A549 (cell line): ENCODE measurements at regions not wholly inside any gene's neighbourhood (a gene's known extent, or its start where the extent isn't known, plus 50 kb on each side); places are given as distances from the start of the nearest gene placed in this dataset.
"Not testable (repeated sequence)": the region's sequence is repeated elsewhere in the genome, so short reads cannot be mapped to it uniquely, and the experiment has no call there.

Experiments used
- ATAC-seq, 2 experiments: fragments of 200-7000 bp in 1 of 2; fragments of >200 bp in 1 of 2; cut with Nextera tagmentation in 1 of 2; cut with Tn5 transposase in 1 of 2; 3 replicates each; pipeline versions ENCODE4 v1.8.0 to v1.9.1; 2018 to 2020; ENCODE audit warnings: mild to moderate bottlenecking in 1 of 2, moderate library complexity in 1 of 2
- CTCF ChIA-PET: fragments of 300-600 bp; sonication (Branson Sonifier 250); formaldehyde crosslinking; extraction: SDS; loops from one replicate; lab custom pipeline; 2021; ENCODE audit warnings: antibody characterized with exemption, inconsistent platforms; lab: Yijun Ruan, JAX
- POLR2A ChIA-PET: fragments of 350-600 bp; formaldehyde crosslinking; extraction: SDS; loops from one replicate; lab custom pipeline; 2021; ENCODE audit warnings: antibody characterized with exemption, inconsistent platforms; lab: Yijun Ruan, JAX
- DNase-seq, 2 experiments: peaks; one replicate each; pipeline versions ENCODE4 v3.0.0 to v3.0.0-alpha.2; 2011 to 2016; ENCODE audit warnings: low read depth in 1 of 2, low spot score in 1 of 2
- FAIRE-seq: peaks from 2 replicates; lab custom pipeline; 2011; peaks lifted over from hg19 to GRCh38; lab: Jason Lieb, UNC
- H3K27ac ChIP-seq, 2 experiments: fragments of >200 bp; sonication (Bioruptor Twin); formaldehyde crosslinking; 3 replicates each; pipeline ENCODE4 v1.5.1; 2016 to 2017
- H3K4me1 ChIP-seq: fragments of >200 bp; sonication (Bioruptor Twin); formaldehyde crosslinking; 3 replicates; pipeline ENCODE4 v1.6.1; 2016
- H3K4me2 ChIP-seq: fragments of >200 bp; sonication (Bioruptor Twin); formaldehyde crosslinking; 3 replicates; pipeline ENCODE4 v1.6.1; 2016
- H3K4me3 ChIP-seq: fragments of >200 bp; sonication (Bioruptor Twin); formaldehyde crosslinking; 3 replicates; pipeline ENCODE4 v1.5.1; 2016
- H3K9me3 ChIP-seq: fragments of >200 bp; sonication (Bioruptor Twin); formaldehyde crosslinking; 3 replicates; pipeline ENCODE4 v1.6.1; 2016
- HOXB5 ChIP-seq: fragments of 250-450 bp; sonication (Bioruptor Pico); IDR thresholded peaks from 2 replicates; pipeline ENCODE4 v1.5.0; 2020; ENCODE audit warnings: mild to moderate bottlenecking, moderate library complexity
- JUN ChIP-seq, 2 experiments: fragments of >200 bp; sonication (Bioruptor Twin); formaldehyde crosslinking; IDR thresholded peaks; 2 replicates in 1 of 2; 3 replicates in 1 of 2; pipeline ENCODE4 v1.6.1; 2016 to 2017
- KDM1A ChIP-seq: fragments of 200-600 bp; sonication (generic); IDR thresholded peaks from 2 replicates; pipeline ENCODE4 v1.6.1; 2016; ENCODE audit warnings: low read depth, mild to moderate bottlenecking
- PHF8 ChIP-seq: fragments of 200-600 bp; sonication (generic); IDR thresholded peaks from 2 replicates; pipeline ENCODE4 v1.6.1; 2016; ENCODE audit warnings: low read depth, mild to moderate bottlenecking, antibody characterized with exemption, moderate library complexity, borderline replicate concordance
- WGBS: methylation state at CpG from one replicate; pipeline ENCODE4 v1.1.6; 2017; ENCODE audit errors: missing lambda C conversion rate; 5-methylcytosine and 5-hydroxymethylcytosine counted together
- TF ChIP-seq, protein P1 (sequence below): IDR thresholded peaks from 2 replicates; pipeline ENCODE4 v1.6.1; 2012

DNA sequence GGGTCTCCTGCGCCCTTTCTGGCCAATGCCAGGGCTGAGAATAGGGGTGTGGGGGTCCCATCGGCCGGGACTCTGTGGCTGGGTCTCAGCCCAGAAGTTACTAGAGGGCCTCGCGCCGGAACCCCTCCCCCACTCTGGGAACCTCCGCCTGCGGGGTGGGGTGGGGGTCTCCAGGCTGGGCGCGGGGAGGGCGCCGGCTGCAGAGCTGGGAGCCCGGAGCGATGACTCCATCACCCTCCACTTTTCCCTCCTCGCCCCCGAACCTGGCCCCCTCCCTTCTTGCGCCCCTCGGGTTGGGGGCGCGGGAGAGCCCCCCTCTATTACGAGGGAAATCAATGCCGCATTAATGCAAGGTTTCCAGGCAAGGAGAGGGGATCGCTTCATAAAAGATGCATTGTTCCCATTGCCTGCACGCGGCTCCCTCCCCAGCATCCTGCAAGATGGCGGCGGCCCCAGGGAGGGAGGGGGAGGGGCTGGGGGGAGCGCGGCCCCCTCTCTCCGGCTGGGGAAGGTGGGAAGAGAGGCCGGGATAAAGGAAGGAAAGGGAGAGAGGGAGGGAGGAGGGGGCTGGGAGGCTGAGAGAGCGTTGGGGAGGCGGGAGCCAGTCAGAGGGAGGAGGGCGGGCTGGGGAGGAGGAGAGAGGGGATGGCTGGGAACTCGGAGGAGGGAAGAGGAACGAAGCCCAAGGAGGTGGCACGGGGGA, 156.7 kb downstream of the CRLF3 start:
- H3K4me3 ChIP-seq = peak overlapping the region; percentile 59
- WGBS = 0% methylated on average over 9 of the region's 37 CpGs
- TF ChIP-seq HOXB5 (CRISPR knock-in tag) (0 out of 2 replicates have a peak, but pooled peaks have one; percentile 26), JUN (IDR thresholded peaks at IDR 0.05) (peak in 1 of 2 experiments; percentile 52; a peak in 1 of 5 replicates), PHF8 (peak; percentile 68; the same call in 1 of the 2 replicates)
- TF ChIP-seq, protein P1, sequence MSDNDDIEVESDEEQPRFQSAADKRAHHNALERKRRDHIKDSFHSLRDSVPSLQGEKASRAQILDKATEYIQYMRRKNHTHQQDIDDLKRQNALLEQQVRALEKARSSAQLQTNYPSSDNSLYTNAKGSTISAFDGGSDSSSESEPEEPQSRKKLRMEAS = peak; percentile 36; the same call in 1 of the 2 replicates
- FAIRE-seq, POLR2A ChIA-PET, H3K9me3 ChIP-seq, H3K4me1 ChIP-seq, CTCF ChIA-PET: not testable (repeated sequence)
- H3K4me2 ChIP-seq = peak overlapping the region; percentile 92
- H3K27ac ChIP-seq = peak overlapping the region; percentile 90 to 91
- DNase-seq (peak in 1 of 2 experiments; percentile 77), ATAC-seq (peak; percentile 82 to 86)

DNA sequence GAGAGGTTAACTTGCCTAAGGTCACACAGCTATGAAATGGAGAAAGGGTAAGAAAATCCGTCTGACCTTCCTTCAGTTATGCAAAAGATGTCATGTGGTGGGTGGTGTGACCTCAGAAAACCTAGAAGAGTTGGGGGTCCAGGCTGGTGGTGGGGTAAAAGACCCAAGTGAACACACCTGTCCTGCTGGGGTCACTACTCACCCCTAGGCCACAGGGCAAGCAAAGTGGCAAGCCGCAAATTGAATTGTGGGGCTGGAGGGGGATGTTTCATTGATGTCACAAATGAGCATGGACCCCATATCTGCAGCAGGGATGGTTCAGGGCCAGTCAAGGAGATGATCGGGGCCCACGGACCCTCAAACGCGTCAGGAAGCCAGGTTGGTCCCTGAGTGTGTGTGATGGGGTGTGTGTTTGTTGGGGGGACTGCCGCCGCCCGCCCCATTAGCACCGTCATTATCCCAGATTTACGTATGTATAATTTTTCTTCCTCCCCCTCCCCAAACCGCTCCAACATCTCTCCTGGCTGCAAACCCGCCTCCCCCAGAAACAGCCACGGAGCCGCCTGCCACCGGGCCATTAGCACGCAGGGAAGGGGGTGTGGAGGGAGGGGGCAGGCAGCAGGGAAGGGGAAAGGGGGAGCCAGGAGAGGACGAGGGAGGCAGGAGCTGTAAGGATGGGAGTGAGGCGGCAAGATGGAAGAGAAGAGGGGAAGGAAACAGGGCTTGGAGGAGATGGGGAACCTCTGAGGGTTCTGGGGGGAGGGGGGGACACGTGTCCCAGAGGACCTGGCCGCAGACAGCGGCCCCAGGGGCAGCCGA, 157.4 kb downstream of the CRLF3 start:
- TF ChIP-seq KDM1A = peak; percentile 52; the same call in 1 of the 2 replicates
- H3K4me2 ChIP-seq = peak overlapping the region; percentile 92
- H3K27ac ChIP-seq = peak overlapping the region; percentile 90 to 91
- 93% methylated on average over 19 of the region's 23 CpGs for WGBS
- H3K4me1 ChIP-seq, FAIRE-seq, H3K9me3 ChIP-seq, POLR2A ChIA-PET, DNase-seq, CTCF ChIA-PET: not testable (repeated sequence)
- ATAC-seq = peak; percentile 17 to 32; a peak in 3 of 6 replicates
- peak overlapping the region; percentile 59 for H3K4me3 ChIP-seq

DNA sequence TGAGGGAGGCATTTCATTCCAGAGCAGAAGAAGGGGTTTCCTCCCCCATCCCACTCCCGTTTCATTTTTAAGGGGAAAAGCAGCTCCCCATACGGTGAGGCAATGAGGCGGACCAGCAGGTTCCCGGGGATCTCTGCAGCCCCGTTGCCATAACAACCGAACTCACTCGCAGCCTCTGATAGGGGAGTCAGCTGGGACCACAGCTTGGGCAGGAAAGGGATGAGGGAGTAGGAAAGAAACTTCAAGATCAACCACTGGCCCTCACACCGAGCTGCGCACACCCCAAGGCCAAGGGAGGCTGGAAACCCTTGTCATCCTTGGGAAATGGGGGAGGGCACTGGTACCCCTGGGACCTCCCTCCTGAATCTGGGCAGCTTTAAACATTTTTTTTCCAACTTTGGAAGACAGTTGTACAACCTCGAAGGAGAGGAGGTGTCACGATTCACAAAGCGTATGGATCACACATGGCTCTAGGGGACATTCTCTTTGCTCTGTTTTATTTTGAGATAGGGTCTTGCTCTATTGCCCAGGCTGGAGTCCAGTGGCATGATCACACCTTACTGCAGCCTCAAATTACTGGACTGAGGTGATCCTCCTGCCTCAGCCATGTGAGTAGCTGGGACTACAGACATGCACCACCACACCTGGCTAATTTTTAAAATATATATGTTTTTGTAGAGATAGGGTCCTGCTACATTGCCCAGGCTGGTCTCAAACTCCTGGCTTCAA, 160.6 kb downstream of the CRLF3 start:
- H3K27ac ChIP-seq, POLR2A ChIA-PET, H3K4me1 ChIP-seq, DNase-seq, CTCF ChIA-PET, H3K9me3 ChIP-seq, H3K4me3 ChIP-seq, FAIRE-seq, H3K4me2 ChIP-seq: not testable (repeated sequence)
- 41% methylated on average over 12 of the region's 12 CpGs for WGBS
- ATAC-seq = 0 out of 6 replicates have a peak, but pooled peaks of 1 of the 2 experiments have one; percentile 2

DNA sequence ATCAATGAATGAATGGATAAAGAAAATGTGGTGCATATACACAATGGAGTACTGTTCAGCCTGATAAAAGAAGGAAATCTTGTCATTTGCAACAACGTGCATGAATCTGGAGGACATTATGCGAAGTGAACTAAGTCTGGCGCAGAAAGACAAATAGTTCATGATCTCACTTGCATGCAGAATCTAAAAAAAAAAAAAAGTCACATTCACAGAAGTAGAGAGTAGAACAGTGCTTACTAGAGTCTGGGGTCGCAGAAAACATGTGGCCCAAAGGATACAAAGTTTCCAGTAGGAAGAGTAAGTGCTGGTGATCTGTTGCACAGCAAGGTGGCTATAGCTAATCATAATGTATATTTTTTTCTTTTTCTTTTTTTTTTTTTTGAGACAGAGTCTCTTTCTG, 167.3 kb downstream of the CRLF3 start:
- POLR2A ChIA-PET, H3K4me1 ChIP-seq, FAIRE-seq, ATAC-seq, H3K4me2 ChIP-seq, DNase-seq, H3K4me3 ChIP-seq, H3K27ac ChIP-seq, CTCF ChIA-PET, H3K9me3 ChIP-seq: not testable (repeated sequence)
- WGBS = 87% methylated on average over 4 of the region's 4 CpGs

DNA sequence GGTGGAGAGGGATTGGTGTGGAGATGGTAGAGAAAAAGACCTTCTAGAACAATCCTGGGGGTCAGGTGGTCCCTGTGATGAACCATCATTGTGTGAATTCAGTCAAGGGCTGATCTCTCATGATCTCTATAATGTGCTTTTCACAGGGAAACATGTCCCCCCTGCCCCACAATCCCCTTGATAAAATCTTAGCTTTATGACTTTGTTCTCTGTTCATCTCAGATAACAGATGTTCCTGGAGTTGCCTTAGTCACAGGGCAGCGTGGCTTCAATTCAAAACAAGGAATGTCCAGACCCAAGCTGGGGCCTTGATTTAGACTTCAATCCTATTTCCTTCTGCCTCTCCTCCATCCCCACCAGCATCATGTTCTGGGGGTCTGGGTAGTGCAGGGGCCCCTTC, 171.5 kb downstream of the CRLF3 start:
- H3K9me3 ChIP-seq = not testable (repeated sequence)

DNA sequence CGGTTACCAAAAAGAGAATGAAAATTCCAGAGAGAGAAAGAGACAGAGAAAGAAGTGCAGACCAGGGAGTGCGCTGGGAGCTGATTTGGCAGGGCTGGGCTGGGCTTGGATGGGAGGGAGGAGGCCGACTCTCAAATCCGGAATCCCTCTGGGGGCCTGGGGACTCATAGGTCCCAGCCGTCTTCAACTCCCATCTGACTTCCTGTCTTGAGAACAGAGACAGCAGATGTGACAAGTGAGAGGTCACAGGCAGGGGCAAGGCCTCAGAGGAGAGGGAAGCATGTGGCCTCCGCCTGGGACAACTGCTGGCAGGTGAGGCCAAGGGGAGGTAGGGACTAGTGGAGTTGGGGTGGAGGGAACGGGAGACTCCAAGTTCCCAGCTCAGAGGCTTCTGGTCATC, 172.9 kb downstream of the GOSR1 start:
- 80% methylated on average over 2 of the region's 7 CpGs for WGBS
- DNase-seq, H3K27ac ChIP-seq, H3K4me3 ChIP-seq, POLR2A ChIA-PET, H3K4me1 ChIP-seq, FAIRE-seq, H3K4me2 ChIP-seq, H3K9me3 ChIP-seq: not testable (repeated sequence)
- CTCF ChIA-PET = interaction anchor here (0.6 to 0.9 kb wide), 4 partner anchors 49 to 481 kb away, joined by 3 to 4 read pairs (median 3); no protein-coding TSS in a partner anchor
- peak in 1 of 2 experiments; percentile 15; a peak in 2 of 6 replicates for ATAC-seq

More for the DNA sequence above, 171.5 kb downstream of the CRLF3 start:
- DNase-seq, ATAC-seq, H3K27ac ChIP-seq, H3K4me3 ChIP-seq, H3K4me1 ChIP-seq, FAIRE-seq, CTCF ChIA-PET, H3K4me2 ChIP-seq, POLR2A ChIA-PET: not testable (repeated sequence)
- WGBS = 86% methylated on average over 1 of the region's 1 CpG

DNA sequence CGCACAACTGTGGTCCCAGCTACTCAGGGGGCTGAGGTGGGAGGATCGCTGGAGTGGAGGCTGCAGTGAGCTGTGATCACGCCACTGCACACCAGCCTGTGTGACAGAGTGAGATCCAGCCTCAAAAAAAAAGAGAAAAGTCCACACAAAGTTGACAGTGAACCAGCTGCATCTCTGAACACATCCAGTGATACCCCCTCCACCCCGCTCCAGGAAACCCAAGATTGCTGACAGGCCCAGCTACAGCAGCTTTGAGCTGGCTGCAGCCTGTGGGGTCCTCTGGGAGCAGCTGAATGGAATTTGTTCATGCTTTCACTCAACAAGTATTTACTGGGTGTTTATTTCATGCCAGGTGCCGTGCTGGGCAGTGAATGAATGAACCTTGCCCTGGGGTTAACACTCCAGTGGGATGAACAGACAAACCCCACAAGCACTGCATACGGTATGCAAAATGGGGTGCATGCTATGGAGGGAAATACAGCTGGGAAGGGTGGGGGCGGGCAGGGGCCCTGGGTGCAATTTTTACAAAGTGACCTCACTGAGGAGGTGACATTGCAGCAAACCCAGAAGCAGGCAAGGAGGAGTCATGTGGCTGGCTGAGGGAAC, 170.9 kb downstream of the GOSR1 start:
- H3K4me2 ChIP-seq, H3K4me1 ChIP-seq, POLR2A ChIA-PET, ATAC-seq, FAIRE-seq, H3K27ac ChIP-seq, DNase-seq, CTCF ChIA-PET, H3K4me3 ChIP-seq, H3K9me3 ChIP-seq: not testable (repeated sequence)
- WGBS = 81% methylated on average over 6 of the region's 7 CpGs

DNA sequence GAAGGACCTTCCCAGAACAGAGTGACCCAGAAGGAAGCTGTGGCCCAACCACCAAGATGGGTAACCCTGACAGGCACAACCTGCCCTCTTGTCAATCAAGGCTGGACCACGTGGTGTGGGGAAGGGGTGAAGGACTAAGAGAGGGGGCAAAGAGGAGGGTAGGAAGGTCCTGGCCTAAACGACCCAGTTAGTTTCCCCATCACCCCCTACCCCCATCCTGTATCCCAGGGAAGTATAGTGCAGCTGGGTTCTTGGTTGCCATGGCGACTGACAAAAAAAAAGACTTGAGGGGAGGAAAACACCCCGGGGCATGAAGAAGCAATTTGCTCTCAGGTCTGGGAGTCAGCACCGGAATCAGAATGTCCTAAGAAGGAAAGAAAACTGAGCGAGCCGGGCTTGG, 168.7 kb downstream of the GOSR1 start:
- H3K9me3 ChIP-seq, POLR2A ChIA-PET, H3K4me2 ChIP-seq, H3K4me3 ChIP-seq, FAIRE-seq, CTCF ChIA-PET, ATAC-seq, DNase-seq, H3K4me1 ChIP-seq, H3K27ac ChIP-seq: not testable (repeated sequence)
- WGBS = 53% methylated on average over 7 of the region's 7 CpGs

DNA sequence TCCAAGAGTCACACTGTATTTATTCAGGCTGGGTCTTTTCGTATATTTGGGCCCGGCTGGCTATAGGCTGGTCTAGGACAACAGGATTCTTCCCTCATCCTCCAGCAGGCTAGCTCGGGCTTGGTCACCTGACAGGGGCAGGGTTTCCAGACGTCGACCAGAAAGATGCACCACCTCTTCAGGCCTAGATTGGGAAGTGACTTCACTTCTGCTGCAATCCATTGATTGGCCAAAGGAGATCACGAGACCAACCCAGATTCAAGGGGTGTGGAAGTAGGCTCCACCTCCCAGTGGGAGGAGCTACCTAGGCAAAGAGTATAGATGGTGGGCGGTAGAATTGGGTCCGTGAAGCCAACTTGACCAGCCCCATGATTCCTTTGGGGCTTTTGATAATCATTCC, 167.5 kb downstream of the GOSR1 start:
- CTCF ChIA-PET, DNase-seq, H3K9me3 ChIP-seq, POLR2A ChIA-PET, FAIRE-seq, H3K4me1 ChIP-seq, H3K27ac ChIP-seq, H3K4me2 ChIP-seq, H3K4me3 ChIP-seq: not testable (repeated sequence)
- 80% methylated on average over 1 of the region's 8 CpGs for WGBS
- peak; percentile 75 to 89 for ATAC-seq
